OCI-LY1 (cell line): ENCODE measurements at regions not wholly inside any gene's neighbourhood (a gene's known extent, or its start where the extent isn't known, plus 50 kb on each side); places are given as distances from the start of the nearest gene placed in this dataset.

Experiments
- H2AFZ ChIP-seq: fragments of 200-600 bp; sonication (generic), shearing (Covaris generic); 2 replicates; pipeline ENCODE4 v1.6.0; 2014; ENCODE audit warnings: antibody characterized with exemption, mild to moderate bottlenecking, low read length
- H3F3A ChIP-seq: fragments of 200-600 bp; sonication (generic), shearing (Covaris generic); 2 replicates; pipeline ENCODE4 v1.6.0; 2014; ENCODE audit warnings: mild to moderate bottlenecking, antibody characterized with exemption, low read length, moderate library complexity; ENCODE audit not compliant: insufficient read depth
- H3K27ac ChIP-seq: fragments of 200-600 bp; sonication (generic); 2 replicates; pipeline ENCODE4 v1.5.1; 2014; ENCODE audit warnings: low read length, mixed run types, mild to moderate bottlenecking, low read depth; ENCODE audit not compliant: poor library complexity, severe bottlenecking
- H3K27me3 ChIP-seq: fragments of 200-600 bp; sonication (generic); 2 replicates; pipeline ENCODE4 v1.6.0; 2014; ENCODE audit warnings: antibody characterized with exemption, mild to moderate bottlenecking, low read length, moderate library complexity; ENCODE audit not compliant: insufficient read depth
- H3K36me3 ChIP-seq: fragments of 200-600 bp; sonication (generic); 2 replicates; pipeline ENCODE4 v1.6.1; 2014; ENCODE audit warnings: mild to moderate bottlenecking, antibody characterized with exemption, low read length, moderate library complexity, mixed read lengths; ENCODE audit not compliant: insufficient read depth
- H3K4me1 ChIP-seq: fragments of 200-600 bp; sonication (generic); 2 replicates; pipeline ENCODE4 v1.5.1; 2014; ENCODE audit warnings: mild to moderate bottlenecking, low read length, moderate library complexity; ENCODE audit not compliant: insufficient read depth, severe bottlenecking
- H3K4me2 ChIP-seq: fragments of 200-600 bp; sonication (generic), shearing (Covaris generic); 2 replicates; pipeline ENCODE4 v1.6.1; 2014; ENCODE audit warnings: low read length
- H3K4me3 ChIP-seq: fragments of 200-600 bp; sonication (generic); 2 replicates; pipeline ENCODE4 v1.5.1; 2014; ENCODE audit warnings: low read length, low read depth, mild to moderate bottlenecking, mixed read lengths; ENCODE audit not compliant: poor library complexity, severe bottlenecking
- H3K79me2 ChIP-seq: fragments of 200-600 bp; shearing (Covaris generic); 2 replicates; pipeline ENCODE4 v1.6.1; 2016; ENCODE audit warnings: mixed run types, low read length, mixed read lengths; ENCODE audit not compliant: insufficient read depth
- H3K9ac ChIP-seq: fragments of 200-600 bp; sonication (generic), shearing (Covaris generic); 2 replicates; pipeline ENCODE4 v1.6.1; 2014; ENCODE audit warnings: mild to moderate bottlenecking, low read length, mixed read lengths
- H3K9me2 ChIP-seq: fragments of 200-600 bp; sonication (generic), shearing (Covaris generic); 2 replicates; pipeline ENCODE4 v1.6.1; 2014; ENCODE audit warnings: low read depth, mild to moderate bottlenecking, low read length, mixed read lengths
- H3K9me3 ChIP-seq: fragments of 200-600 bp; shearing (Covaris generic); 2 replicates; pipeline ENCODE4 v1.6.1; 2014; ENCODE audit warnings: low read length, mixed read lengths
- H4K20me1 ChIP-seq: fragments of 200-600 bp; sonication (generic), shearing (Covaris generic); 2 replicates; pipeline ENCODE4 v1.6.0; 2016; ENCODE audit warnings: mild to moderate bottlenecking, low read length; ENCODE audit not compliant: insufficient read depth
- CTCF ChIP-seq: fragments of 200-600 bp; sonication (generic), shearing (Covaris generic); IDR thresholded peaks from 2 replicates; pipeline ENCODE4 v1.5.1; 2017; ENCODE audit warnings: mild to moderate bottlenecking, antibody characterized with exemption, low read length, moderate library complexity, mixed read lengths
- EZH2 ChIP-seq: fragments of 200-600 bp; sonication (generic), shearing (Covaris generic); IDR thresholded peaks from 2 replicates; pipeline ENCODE4 v1.8.0; 2017; ENCODE audit warnings: borderline replicate concordance, mixed run types, mild to moderate bottlenecking, antibody characterized with exemption, low read length, moderate library complexity, mixed read lengths

- no peak overlapping the region for H3K4me2 ChIP-seq
- no peaks in the 10 kb centered on the region for H3K9me2 ChIP-seq
- H3K4me1 ChIP-seq: no peaks in the 10 kb centered on the region
- no peak overlapping the region for H2AFZ ChIP-seq
- no peaks in the 10 kb centered on the region for H3K27me3 ChIP-seq
- no peaks in the 10 kb centered on the region for H3K9me3 ChIP-seq
- H3K27ac ChIP-seq: no peak overlapping the region
- H3F3A ChIP-seq: no peaks in the 10 kb centered on the region
- no peaks in the 10 kb centered on the region for H3K79me2 ChIP-seq
- TF ChIP-seq EZH2 (no peak), CTCF (no peak)
- no peak overlapping the region for H3K4me3 ChIP-seq
- H3K36me3 ChIP-seq: no peaks in the 10 kb centered on the region
- H3K9ac ChIP-seq: no peak overlapping the region
- H4K20me1 ChIP-seq: no peaks in the 10 kb centered on the region
Observed at GRCh38 chr14:98229656-98230366, 1042.2 kb downstream of the BCL11B start.

GRCh38 chr14:98230411-98230810 lies 1041.6 kb downstream of the BCL11B start:
- no peaks in the 10 kb centered on the region for H3K36me3 ChIP-seq
- TF ChIP-seq CTCF: no peak
- TF ChIP-seq EZH2: no peak
- H3K4me1 ChIP-seq: no peaks in the 10 kb centered on the region
- H3K27me3 ChIP-seq: no peaks in the 10 kb centered on the region
- no peak overlapping the region for H3K4me2 ChIP-seq
- no peaks in the 10 kb centered on the region for H3K9me2 ChIP-seq
- no peak overlapping the region for H3K9ac ChIP-seq
- H4K20me1 ChIP-seq: no peaks in the 10 kb centered on the region
- H3F3A ChIP-seq: no peaks in the 10 kb centered on the region
- H2AFZ ChIP-seq: no peak overlapping the region
- no peaks in the 10 kb centered on the region for H3K9me3 ChIP-seq
- H3K27ac ChIP-seq: no peak overlapping the region
- H3K4me3 ChIP-seq: no peak overlapping the region
- no peaks in the 10 kb centered on the region for H3K79me2 ChIP-seq

- no peak overlapping the region for H3K9ac ChIP-seq
- no peaks in the 10 kb centered on the region for H3F3A ChIP-seq
- TF ChIP-seq EZH2 (no peak), CTCF (no peak)
- no peak overlapping the region for H3K4me2 ChIP-seq
- H2AFZ ChIP-seq: no peak overlapping the region
- no peak overlapping the region for H3K4me3 ChIP-seq
- no peaks in the 10 kb centered on the region for H3K4me1 ChIP-seq
- no peaks in the 10 kb centered on the region for H3K79me2 ChIP-seq
- H3K36me3 ChIP-seq: no peaks in the 10 kb centered on the region
- H4K20me1 ChIP-seq: no peaks in the 10 kb centered on the region
- H3K9me2 ChIP-seq: no peaks in the 10 kb centered on the region
- H3K27ac ChIP-seq: no peak overlapping the region
- H3K9me3 ChIP-seq: no peaks in the 10 kb centered on the region
- no peaks in the 10 kb centered on the region for H3K27me3 ChIP-seq
Observed at GRCh38 chr14:98231210-98231609, 1040.8 kb downstream of the BCL11B start.
